Right lobe of liver (tissue), 6 donors: ENCODE measurements at regions not wholly inside any gene's neighbourhood (a gene's known extent, or its start where the extent isn't known, plus 50 kb on each side); places are given as distances from the start of the nearest gene placed in this dataset.
"Not testable (repeated sequence)": the region's sequence is repeated elsewhere in the genome, so short reads cannot be mapped to it uniquely, and the experiment has no call there.

ENCODE experiments used
- ATAC-seq, 4 donors: fragments of 200-7000 bp; cut with Tn5 transposase; one replicate each; pipeline ENCODE4 v1.9.1; 2020; ENCODE audit warnings: mild to moderate bottlenecking in 4 of 4, moderate library complexity in 4 of 4
- DNase-seq, 3 donors: peaks; one replicate each; pipeline ENCODE4 v3.0.0-alpha.2; 2020
- H3K27ac ChIP-seq, 3 donors: fragments of 200-600 bp; one replicate each; pipeline ENCODE4 v1.8.0; 2022
- H3K27me3 ChIP-seq, 2 donors: fragments of 200-600 bp; one replicate each; pipeline ENCODE4 v1.8.0; 2022
- H3K36me3 ChIP-seq, 4 donors: fragments of 200-600 bp; sonication (generic) in 1 of 4; one replicate each; pipeline versions ENCODE4 v1.5.1 to v1.8.0; 2017 to 2022; ENCODE audit warnings: control low read depth in 1 of 4
- H3K4me1 ChIP-seq, 4 donors: fragments of 200-600 bp; sonication (generic) in 1 of 4; one replicate each; pipeline versions ENCODE4 v1.5.1 to v1.8.0; 2017 to 2022; ENCODE audit warnings: control low read depth in 1 of 4
- H3K4me3 ChIP-seq, 3 donors: fragments of 200-600 bp; one replicate each; pipeline ENCODE4 v1.8.0; 2022
- H3K9me3 ChIP-seq, 4 donors: fragments of 200-600 bp; sonication (generic) in 1 of 4; one replicate each; pipeline versions ENCODE4 v1.5.1 to v1.8.0; 2017 to 2022; ENCODE audit warnings: control low read depth in 1 of 4
- CTCF ChIP-seq, 4 donors: fragments of 200-600 bp in 3 of 4; fragments of 450-650 bp in 1 of 4; IDR thresholded peaks; one replicate each; pipeline versions ENCODE4 v1.5.1 to v1.8.0; 2016 to 2022; ENCODE audit warnings: antibody characterized with exemption in 4 of 4, mild to moderate bottlenecking in 2 of 4
- POLR2A ChIP-seq: fragments of 450-650 bp; IDR thresholded peaks from one replicate; pipeline ENCODE4 v1.6.1; 2017; ENCODE audit warnings: antibody characterized with exemption, mild to moderate bottlenecking
- WGBS: methylation state at CpG from one replicate; pipeline ENCODE4 v1.1.6; 2018; ENCODE audit warnings: low coverage, low lambda C conversion rate; ENCODE audit not compliant: insufficient coverage; ENCODE audit errors: missing lambda C conversion rate; 5-methylcytosine and 5-hydroxymethylcytosine counted together
- intact Hi-C, 2 donors: fragments of 100-400 bp; cut with DNase I; formaldehyde crosslinking; loops; one replicate each; pipeline versions ENCODE4 v1.11.2 to v1.14.1; 2022
- donor health status: DM: no; HTN: yes; CAD: no.
- donor health status: DM: no; HTN: no; CAD: no.
- donor health status: DM: no; HTN: no; CAD: no.
- donor health status: DM: no; HTN: yes; CAD: no.
- donor health status: DM: no; HTN: yes; CAD: no.

DNA sequence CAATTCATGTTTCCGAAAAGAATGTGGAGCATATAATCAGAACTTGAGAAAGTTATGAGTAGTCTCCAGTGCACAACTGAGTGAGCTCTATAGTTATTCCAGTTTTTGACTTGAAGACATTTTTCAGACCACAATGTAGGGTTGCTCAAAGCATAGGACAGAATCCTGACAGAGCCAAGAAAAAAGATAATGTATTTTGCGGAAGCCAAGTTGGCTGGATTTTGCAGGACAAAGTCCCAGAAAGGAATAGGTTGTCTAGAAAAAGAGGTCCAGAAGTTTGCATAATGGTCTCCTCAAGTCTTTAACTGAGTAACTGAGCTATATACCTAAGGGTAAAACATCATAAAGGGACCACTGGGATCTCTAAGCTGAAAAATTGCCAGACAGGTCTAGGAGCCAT lies 1028.0 kb downstream of the TAF11L14 start:
- 87% methylated on average over 2 of the region's 2 CpGs for WGBS
- no peaks in the 10 kb centered on the region for H3K27me3 ChIP-seq
- ATAC-seq: no peak
- DNase-seq: no peak
- no peaks in the 10 kb centered on the region for H3K9me3 ChIP-seq
- TF ChIP-seq POLR2A (no peak), CTCF (IDR thresholded peaks at IDR 0.05) (no peak)
- H3K4me1 ChIP-seq: no peaks in the 10 kb centered on the region
- no peak overlapping the region for H3K4me3 ChIP-seq
- intact Hi-C loops: no loop called here
- H3K36me3 ChIP-seq: no peaks in the 10 kb centered on the region
- H3K27ac ChIP-seq: no peak overlapping the region

DNA sequence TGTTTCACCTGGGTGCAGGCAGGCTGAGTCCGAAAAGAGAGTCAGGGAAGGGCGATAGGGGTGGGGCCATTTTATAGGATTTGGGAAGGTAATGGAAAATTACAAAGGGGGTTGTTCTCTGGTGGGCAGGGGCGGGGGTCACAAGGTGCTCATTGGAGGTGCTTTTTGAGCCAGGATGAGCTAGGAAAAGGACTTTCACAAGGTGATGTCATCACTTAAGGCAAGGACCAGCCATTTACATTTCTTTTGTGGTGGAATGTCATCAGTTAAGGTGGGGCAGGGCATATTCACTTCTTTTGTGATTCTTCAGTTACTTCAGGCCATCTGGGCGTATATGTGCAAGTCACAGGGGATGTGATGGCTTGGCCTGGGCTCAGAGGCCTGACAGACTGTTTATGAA lies 1040.0 kb downstream of the TAF11L14 start:
- 42% methylated on average over 2 of the region's 4 CpGs for WGBS
- intact Hi-C loops, H3K4me3 ChIP-seq, H3K27ac ChIP-seq, ATAC-seq, H3K36me3 ChIP-seq, DNase-seq, H3K4me1 ChIP-seq, H3K27me3 ChIP-seq, H3K9me3 ChIP-seq: not testable (repeated sequence)

- no peak for DNase-seq
- Histone ChIP-seq H3K9me3 (no peaks in the 10 kb centered on the region), H3K27ac (no peak overlapping the region), H3K27me3 (no peaks in the 10 kb centered on the region), H3K4me3 (no peak overlapping the region), H3K4me1 (no peaks in the 10 kb centered on the region), H3K36me3 (no peaks in the 10 kb centered on the region)
- 37% methylated on average over 2 of the region's 2 CpGs for WGBS
- TF ChIP-seq CTCF (IDR thresholded peaks at IDR 0.05) (no peak), POLR2A (no peak)
- intact Hi-C loops: no loop called here
- no peak for ATAC-seq
Observed at GRCh38 chr5:18675041-18675440, 1040.8 kb downstream of the TAF11L14 start.

DNA sequence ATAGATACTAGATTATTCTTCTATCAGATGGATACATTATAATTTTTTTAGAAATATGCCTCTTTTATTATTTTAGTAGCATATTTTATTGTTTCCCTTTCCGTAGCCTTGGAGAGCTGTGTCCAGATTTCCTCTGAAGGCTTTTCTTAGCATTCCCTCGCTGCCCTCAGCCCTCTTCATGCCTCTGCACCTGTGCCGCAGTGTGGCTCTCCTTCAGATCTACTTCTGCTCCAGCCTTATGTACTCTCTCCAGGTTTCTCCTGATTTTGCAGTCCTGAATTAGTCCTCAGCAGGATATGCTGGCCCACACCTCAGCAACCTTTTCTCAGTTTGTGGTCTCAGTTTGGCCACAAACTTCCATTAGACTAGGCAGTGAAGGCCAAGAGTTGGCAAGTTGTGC lies 1052.0 kb downstream of the TAF11L14 start:
- no peak overlapping the region for H3K4me3 ChIP-seq
- 52% methylated on average over 3 of the region's 3 CpGs for WGBS
- no peaks in the 10 kb centered on the region for H3K36me3 ChIP-seq
- no peaks in the 10 kb centered on the region for H3K27me3 ChIP-seq
- H3K9me3 ChIP-seq: no peaks in the 10 kb centered on the region
- no peak for DNase-seq
- intact Hi-C loops: no loop called here
- H3K4me1 ChIP-seq: no peaks in the 10 kb centered on the region
- no peak overlapping the region for H3K27ac ChIP-seq
- TF ChIP-seq POLR2A (no peak), CTCF (IDR thresholded peaks at IDR 0.05) (no peak)
- no peak for ATAC-seq

- H3K27me3 ChIP-seq: no peaks in the 10 kb centered on the region
- DNase-seq (no peak), ATAC-seq (no peak)
- no peaks in the 10 kb centered on the region for H3K4me1 ChIP-seq
- intact Hi-C loops: no loop called here
- no peaks in the 10 kb centered on the region for H3K9me3 ChIP-seq
- H3K27ac ChIP-seq: no peak overlapping the region
- TF ChIP-seq CTCF (IDR thresholded peaks at IDR 0.05) (no peak), POLR2A (no peak)
- H3K36me3 ChIP-seq: no peaks in the 10 kb centered on the region
- 46% methylated on average over 2 of the region's 2 CpGs for WGBS
- H3K4me3 ChIP-seq: no peak overlapping the region
Observed at GRCh38 chr5:18687429-18687828, 1053.2 kb downstream of the TAF11L14 start.
